ENCODE measurements at regions not wholly inside any gene's neighbourhood (a gene's known extent, or its start where the extent isn't known, plus 50 kb on each side); places are given as distances from the start of the nearest gene placed in this dataset.

GRCh38 chr1:235058695-235059094, 69.9 kb downstream of the TOMM20 start:
- 0 out of 2 replicates have a peak, but pooled peaks cover 2% of the 10 kb centered on the region for H3K9me3 ChIP-seq (replicated peaks; ENCODE audit: control insufficient read depth, insufficient read depth, low read depth, low read length)
- no peak for ATAC-seq

More at GRCh38 chr1:235058695-235059094, 69.9 kb downstream of the TOMM20 start:
- intact Hi-C loops (cut with micrococcal nuclease) (no loop called here), in situ Hi-C loops (cut with MboI) (no loop called here)
- H3K4me3 ChIP-seq, result no peak overlapping the region
- TF ChIP-seq HDAC6 (IDR thresholded peaks at IDR 0.05; ENCODE audit: low read depth, low read length) (no peak), SAFB (IDR thresholded peaks at IDR 0.05; ENCODE audit: borderline replicate concordance, low read depth, low read length) (no peak), ZNF512 (tag; IDR thresholded peaks at IDR 0.05) (peak; percentile 97), THRB (CRISPR knock-in tag; conservative IDR thresholded peaks at IDR 0.05) (peak; percentile 53; the same call in 1 of the 2 replicates), SRSF7 (optimal IDR thresholded peaks at IDR 0.05; ENCODE audit: low read depth, low read length) (no peak)
- no peak overlapping the region for H3K9ac ChIP-seq (ENCODE audit: insufficient read depth in 1 of 2, low read depth in 2 of 2, low read length in 2 of 2)
- peaks cover 0 to 12% of the 10 kb centered on the region in 2 experiments; a peak in 2 of 5 replicates for H3K27me3 ChIP-seq (ENCODE audit: control insufficient read depth in 2 of 2, insufficient read depth in 2 of 2, low read length in 2 of 2)
- no peaks in the 10 kb centered on the region for H3K4me1 ChIP-seq (replicated peaks in 1 of 2; ENCODE audit: control insufficient read depth in 2 of 2, insufficient read depth in 2 of 2, low read length in 2 of 2)
- H3K27ac ChIP-seq (ENCODE audit: extremely low read depth, low read depth, low read length), result no peak overlapping the region
- H3K79me2 ChIP-seq (ENCODE audit: control insufficient read depth, insufficient read depth, low read length), result no peaks in the 10 kb centered on the region
- no peak overlapping the region for H3K4me2 ChIP-seq (ENCODE audit: insufficient read depth, low read length)
- no peak overlapping the region for H2AFZ ChIP-seq (ENCODE audit: low read depth, low read length)
- FAIRE-seq, result no peak
- WGBS (ENCODE audit: insufficient coverage, low coverage, missing lambda C conversion rate), result 0% methylated on average over 1 of the region's 1 CpG
- no peak for DNase-seq (ENCODE audit: extremely low read depth in 1 of 4, low spot score in 3 of 4)
- no peaks in the 10 kb centered on the region for H3K9me1 ChIP-seq (ENCODE audit: control insufficient read depth, insufficient read depth, low read length)
- no peaks in the 10 kb centered on the region for H4K20me1 ChIP-seq (replicated peaks; ENCODE audit: control insufficient read depth, insufficient read depth, low read length)
- BruUV-seq (replicated peaks), result no TSS peak
- POLR2A ChIA-PET, result interaction anchor here (0.8 to 1.1 kb wide), 2 partner anchors 11 to 749 kb away, joined by 3 read pairs; no protein-coding TSS in a partner anchor
- no peaks in the 10 kb centered on the region for H3K36me3 ChIP-seq (ENCODE audit: control insufficient read depth, insufficient read depth, low read length)
- CTCF ChIA-PET (ENCODE audit: low intra/inter-chr PET ratio), result interaction anchor here (0.7 kb wide), 1 partner anchor 88 kb away, joined by 3 read pairs; no protein-coding TSS in a partner anchor

All from K562 (cell line).